SK-N-SH treated with all-trans-retinoic acid at 6 μM for 48 hours (cell line): ENCODE measurements at regions not wholly inside any gene's neighbourhood (a gene's known extent, or its start where the extent isn't known, plus 50 kb on each side); places are given as distances from the start of the nearest gene placed in this dataset.

Source experiments
- ATAC-seq: fragments of 200-7000 bp; cut with Tn5 transposase; 3 replicates; pipeline ENCODE4 v1.9.1; 2020; ENCODE audit warnings: mild to moderate bottlenecking, moderate library complexity
- ARNTL ChIP-seq: fragments of 450-650 bp; formaldehyde crosslinking; IDR thresholded peaks from 2 replicates; pipeline ENCODE4 v1.5.0; 2020; ENCODE audit warnings: low read depth, mild to moderate bottlenecking, moderate library complexity, borderline replicate concordance
- CSDC2 ChIP-seq: fragments of 250-450 bp; sonication (Bioruptor Pico); IDR thresholded peaks from 2 replicates; pipeline ENCODE4 v1.5.0; 2020; ENCODE audit warnings: mild to moderate bottlenecking, moderate library complexity
- ESRRG ChIP-seq: fragments of 250-450 bp; sonication (Bioruptor Pico); IDR thresholded peaks from 2 replicates; pipeline ENCODE4 v1.6.1; 2021; ENCODE audit warnings: mild to moderate bottlenecking
- ISL1 ChIP-seq: fragments of 250-450 bp; sonication (Bioruptor Pico); IDR thresholded peaks from 2 replicates; pipeline ENCODE4 v2.1.2; 2022; ENCODE audit warnings: mild to moderate bottlenecking, moderate library complexity
- OSR1 ChIP-seq: fragments of 250-450 bp; sonication (Bioruptor Pico); IDR thresholded peaks from 2 replicates; pipeline ENCODE4 v1.8.0; 2022; ENCODE audit warnings: moderate library complexity, mild to moderate bottlenecking, inconsistent platforms
- PPARA ChIP-seq: fragments of 250-450 bp; sonication (Bioruptor Pico); IDR thresholded peaks from 2 replicates; pipeline ENCODE4 v1.5.0; 2020; ENCODE audit warnings: mild to moderate bottlenecking, borderline replicate concordance
- SNAI2 ChIP-seq: fragments of 250-450 bp; sonication (Bioruptor Pico); IDR thresholded peaks from 2 replicates; pipeline ENCODE4 v1.5.0; 2020; ENCODE audit warnings: mild to moderate bottlenecking, moderate library complexity
- TCF4 ChIP-seq: fragments of 250-450 bp; sonication (Bioruptor Pico); IDR thresholded peaks from 2 replicates; pipeline ENCODE4 v1.8.0; 2021; ENCODE audit warnings: mild to moderate bottlenecking, moderate library complexity, borderline replicate concordance
- ZC3H10 ChIP-seq: fragments of 250-450 bp; sonication (Bioruptor Pico); IDR thresholded peaks from 2 replicates; pipeline ENCODE4 v1.5.1; 2021; ENCODE audit warnings: mild to moderate bottlenecking, moderate library complexity
- ZFP3 ChIP-seq: fragments of 250-450 bp; sonication (Bioruptor Pico); IDR thresholded peaks from 2 replicates; pipeline ENCODE4 v1.5.0; 2020; ENCODE audit warnings: mild to moderate bottlenecking, moderate library complexity
- ZFP30 ChIP-seq: fragments of 450-650 bp; formaldehyde crosslinking; IDR thresholded peaks from 2 replicates; pipeline ENCODE4 v1.5.0; 2022; ENCODE audit warnings: mild to moderate bottlenecking, moderate library complexity
- ZNF565 ChIP-seq: fragments of 450-650 bp; formaldehyde crosslinking; conservative IDR thresholded peaks from 2 replicates; pipeline ENCODE4 v1.5.0; 2020; ENCODE audit warnings: low read depth, mild to moderate bottlenecking, moderate library complexity
- ZNF70 ChIP-seq: fragments of 450-650 bp; formaldehyde crosslinking; IDR thresholded peaks from 2 replicates; pipeline ENCODE4 v1.5.0; 2020; ENCODE audit warnings: mild to moderate bottlenecking, moderate library complexity
- ZNF8 ChIP-seq: fragments of 450-650 bp; formaldehyde crosslinking; IDR thresholded peaks from 2 replicates; pipeline ENCODE4 v1.5.0; 2020; ENCODE audit warnings: mild to moderate bottlenecking, moderate library complexity
- TF ChIP-seq, protein P1 (sequence below): fragments of 250-450 bp; sonication (Bioruptor Pico); IDR thresholded peaks from 2 replicates; pipeline ENCODE4 v1.5.1; 2021; ENCODE audit warnings: mild to moderate bottlenecking, moderate library complexity
- TF ChIP-seq, protein P2 (sequence below): fragments of 250-450 bp; sonication (Bioruptor Pico); IDR thresholded peaks from 2 replicates; pipeline ENCODE4 v1.5.1; 2020; ENCODE audit warnings: low read depth, mild to moderate bottlenecking, moderate library complexity
- TF ChIP-seq, protein P3 (sequence below): fragments of 250-450 bp; sonication (Bioruptor Pico); IDR thresholded peaks from 2 replicates; pipeline ENCODE4 v1.8.0; 2020; ENCODE audit warnings: mild to moderate bottlenecking, moderate library complexity, borderline replicate concordance
- TF ChIP-seq, protein P4 (sequence below): fragments of 250-450 bp; sonication (Bioruptor Pico); IDR thresholded peaks from 2 replicates; pipeline ENCODE4 v1.5.0; 2020; ENCODE audit warnings: mild to moderate bottlenecking, moderate library complexity
- TF ChIP-seq, protein P5 (sequence below): fragments of 250-450 bp; sonication (Bioruptor Pico); IDR thresholded peaks from 2 replicates; pipeline ENCODE4 v1.8.0; 2021; ENCODE audit warnings: low read depth, mild to moderate bottlenecking, moderate library complexity, borderline replicate concordance

DNA sequence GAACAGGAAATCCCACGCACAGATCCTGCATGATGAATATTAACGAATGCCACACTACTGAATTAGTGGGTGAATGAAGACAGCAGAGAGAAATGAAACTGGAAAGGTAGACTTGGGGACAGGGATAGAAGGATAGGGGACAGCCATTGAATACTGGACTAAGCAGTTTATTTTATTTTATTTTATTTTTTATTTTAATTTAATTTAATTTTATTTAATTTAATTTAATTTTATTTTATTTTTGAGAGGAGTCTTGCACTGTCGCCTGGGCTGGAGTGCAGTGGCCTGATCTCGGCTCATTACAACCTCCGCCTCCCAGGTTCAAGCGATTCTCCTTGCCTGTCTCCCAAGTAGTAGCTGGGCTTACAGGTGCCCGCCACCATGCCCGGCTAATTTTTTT, 385.2 kb downstream of the GPAT3 start:
- no peak for ATAC-seq

DNA sequence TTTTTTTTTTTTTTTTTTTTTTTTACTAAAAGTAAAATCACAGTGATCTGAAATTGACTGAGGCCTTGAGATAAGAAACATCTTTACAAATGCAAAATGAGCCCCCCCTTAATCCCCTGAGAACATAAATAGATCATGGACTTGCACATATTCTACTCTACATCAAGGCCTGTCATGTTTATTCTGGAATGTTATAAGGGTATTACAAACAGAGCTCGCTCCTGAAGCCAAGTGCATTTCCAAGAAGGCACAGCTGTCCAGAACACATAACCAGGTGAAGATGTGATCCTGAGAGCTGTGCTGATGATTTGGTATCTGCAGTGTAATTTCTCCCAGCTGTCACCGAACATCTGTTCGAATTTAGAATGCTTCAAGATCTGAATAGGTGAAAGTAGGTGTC, 384.5 kb downstream of the GPAT3 start:
- ATAC-seq: no peak
- no peak for TF ChIP-seq ESRRG (CRISPR knock-in tag)

More for the DNA sequence above, 385.2 kb downstream of the GPAT3 start:
- TF ChIP-seq OSR1 (no peak), ZFP30 (CRISPR knock-in tag) (no peak), ZNF70 (CRISPR knock-in tag) (no peak), TCF4 (CRISPR knock-in tag) (no peak)
- TF ChIP-seq, protein P1, sequence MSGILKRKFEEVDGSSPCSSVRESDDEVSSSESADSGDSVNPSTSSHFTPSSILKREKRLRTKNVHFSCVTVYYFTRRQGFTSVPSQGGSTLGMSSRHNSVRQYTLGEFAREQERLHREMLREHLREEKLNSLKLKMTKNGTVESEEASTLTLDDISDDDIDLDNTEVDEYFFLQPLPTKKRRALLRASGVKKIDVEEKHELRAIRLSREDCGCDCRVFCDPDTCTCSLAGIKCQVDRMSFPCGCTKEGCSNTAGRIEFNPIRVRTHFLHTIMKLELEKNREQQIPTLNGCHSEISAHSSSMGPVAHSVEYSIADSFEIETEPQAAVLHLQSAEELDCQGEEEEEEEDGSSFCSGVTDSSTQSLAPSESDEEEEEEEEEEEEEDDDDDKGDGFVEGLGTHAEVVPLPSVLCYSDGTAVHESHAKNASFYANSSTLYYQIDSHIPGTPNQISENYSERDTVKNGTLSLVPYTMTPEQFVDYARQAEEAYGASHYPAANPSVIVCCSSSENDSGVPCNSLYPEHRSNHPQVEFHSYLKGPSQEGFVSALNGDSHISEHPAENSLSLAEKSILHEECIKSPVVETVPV (CRISPR knock-in tag): no peak

DNA sequence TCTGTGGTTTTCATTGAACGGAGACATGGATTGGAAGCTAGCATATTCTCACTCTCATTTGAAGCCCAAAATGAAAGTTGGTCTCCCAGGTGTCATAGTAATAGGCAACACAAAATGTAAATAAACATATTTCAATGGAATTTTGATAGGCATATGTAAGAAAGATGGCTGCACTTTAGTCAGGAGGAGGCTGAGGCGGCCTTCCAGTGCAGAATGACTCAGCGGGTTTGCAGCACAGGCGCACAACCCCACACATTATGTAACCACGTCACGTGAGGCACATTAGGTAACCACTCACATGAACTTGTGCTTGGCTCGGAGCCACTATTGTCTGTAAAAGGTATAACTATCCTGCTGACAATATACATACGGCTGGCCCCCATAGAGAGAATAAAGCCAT, 381.7 kb downstream of the GPAT3 start:
- ATAC-seq: no peak
- TF ChIP-seq SNAI2 (no peak), TCF4 (CRISPR knock-in tag) (no peak)

DNA sequence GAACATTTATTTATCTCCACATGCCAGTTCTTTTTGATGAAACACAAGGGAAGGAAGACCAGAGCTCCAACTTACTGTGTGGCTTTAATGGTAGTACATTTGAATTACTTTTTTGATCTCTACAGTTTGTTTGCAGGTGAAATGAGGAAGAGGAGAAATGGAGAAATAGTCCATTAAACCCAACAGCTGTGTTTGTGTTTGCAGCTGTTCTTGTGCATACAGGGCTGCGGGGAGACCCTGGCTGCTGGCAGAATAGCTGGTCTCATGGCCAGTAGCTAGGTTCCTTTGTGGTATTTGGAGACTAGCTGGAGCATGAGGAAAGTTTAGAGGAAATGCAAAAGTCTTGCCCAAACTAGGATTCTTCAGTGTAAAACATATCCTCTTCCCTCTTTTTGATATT, 374.8 kb downstream of the GPAT3 start:
- TF ChIP-seq, protein P2, sequence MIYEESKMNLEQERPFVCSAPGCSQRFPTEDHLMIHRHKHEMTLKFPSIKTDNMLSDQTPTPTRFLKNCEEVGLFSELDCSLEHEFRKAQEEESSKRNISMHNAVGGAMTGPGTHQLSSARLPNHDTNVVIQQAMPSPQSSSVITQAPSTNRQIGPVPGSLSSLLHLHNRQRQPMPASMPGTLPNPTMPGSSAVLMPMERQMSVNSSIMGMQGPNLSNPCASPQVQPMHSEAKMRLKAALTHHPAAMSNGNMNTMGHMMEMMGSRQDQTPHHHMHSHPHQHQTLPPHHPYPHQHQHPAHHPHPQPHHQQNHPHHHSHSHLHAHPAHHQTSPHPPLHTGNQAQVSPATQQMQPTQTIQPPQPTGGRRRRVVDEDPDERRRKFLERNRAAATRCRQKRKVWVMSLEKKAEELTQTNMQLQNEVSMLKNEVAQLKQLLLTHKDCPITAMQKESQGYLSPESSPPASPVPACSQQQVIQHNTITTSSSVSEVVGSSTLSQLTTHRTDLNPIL (CRISPR knock-in tag): no peak
- TF ChIP-seq ESRRG (CRISPR knock-in tag) (no peak), PPARA (CRISPR knock-in tag) (no peak), ISL1 (CRISPR knock-in tag) (no peak), ZFP3 (no peak), OSR1 (no peak), ZNF8 (CRISPR knock-in tag) (no peak), CSDC2 (CRISPR knock-in tag) (no peak), ZFP30 (CRISPR knock-in tag) (no peak), ZC3H10 (CRISPR knock-in tag) (no peak), ARNTL (CRISPR knock-in tag) (no peak)
- TF ChIP-seq, protein P3, sequence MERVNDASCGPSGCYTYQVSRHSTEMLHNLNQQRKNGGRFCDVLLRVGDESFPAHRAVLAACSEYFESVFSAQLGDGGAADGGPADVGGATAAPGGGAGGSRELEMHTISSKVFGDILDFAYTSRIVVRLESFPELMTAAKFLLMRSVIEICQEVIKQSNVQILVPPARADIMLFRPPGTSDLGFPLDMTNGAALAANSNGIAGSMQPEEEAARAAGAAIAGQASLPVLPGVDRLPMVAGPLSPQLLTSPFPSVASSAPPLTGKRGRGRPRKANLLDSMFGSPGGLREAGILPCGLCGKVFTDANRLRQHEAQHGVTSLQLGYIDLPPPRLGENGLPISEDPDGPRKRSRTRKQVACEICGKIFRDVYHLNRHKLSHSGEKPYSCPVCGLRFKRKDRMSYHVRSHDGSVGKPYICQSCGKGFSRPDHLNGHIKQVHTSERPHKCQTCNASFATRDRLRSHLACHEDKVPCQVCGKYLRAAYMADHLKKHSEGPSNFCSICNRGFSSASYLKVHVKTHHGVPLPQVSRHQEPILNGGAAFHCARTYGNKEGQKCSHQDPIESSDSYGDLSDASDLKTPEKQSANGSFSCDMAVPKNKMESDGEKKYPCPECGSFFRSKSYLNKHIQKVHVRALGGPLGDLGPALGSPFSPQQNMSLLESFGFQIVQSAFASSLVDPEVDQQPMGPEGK (CRISPR knock-in tag): no peak
- TF ChIP-seq, protein P4, sequence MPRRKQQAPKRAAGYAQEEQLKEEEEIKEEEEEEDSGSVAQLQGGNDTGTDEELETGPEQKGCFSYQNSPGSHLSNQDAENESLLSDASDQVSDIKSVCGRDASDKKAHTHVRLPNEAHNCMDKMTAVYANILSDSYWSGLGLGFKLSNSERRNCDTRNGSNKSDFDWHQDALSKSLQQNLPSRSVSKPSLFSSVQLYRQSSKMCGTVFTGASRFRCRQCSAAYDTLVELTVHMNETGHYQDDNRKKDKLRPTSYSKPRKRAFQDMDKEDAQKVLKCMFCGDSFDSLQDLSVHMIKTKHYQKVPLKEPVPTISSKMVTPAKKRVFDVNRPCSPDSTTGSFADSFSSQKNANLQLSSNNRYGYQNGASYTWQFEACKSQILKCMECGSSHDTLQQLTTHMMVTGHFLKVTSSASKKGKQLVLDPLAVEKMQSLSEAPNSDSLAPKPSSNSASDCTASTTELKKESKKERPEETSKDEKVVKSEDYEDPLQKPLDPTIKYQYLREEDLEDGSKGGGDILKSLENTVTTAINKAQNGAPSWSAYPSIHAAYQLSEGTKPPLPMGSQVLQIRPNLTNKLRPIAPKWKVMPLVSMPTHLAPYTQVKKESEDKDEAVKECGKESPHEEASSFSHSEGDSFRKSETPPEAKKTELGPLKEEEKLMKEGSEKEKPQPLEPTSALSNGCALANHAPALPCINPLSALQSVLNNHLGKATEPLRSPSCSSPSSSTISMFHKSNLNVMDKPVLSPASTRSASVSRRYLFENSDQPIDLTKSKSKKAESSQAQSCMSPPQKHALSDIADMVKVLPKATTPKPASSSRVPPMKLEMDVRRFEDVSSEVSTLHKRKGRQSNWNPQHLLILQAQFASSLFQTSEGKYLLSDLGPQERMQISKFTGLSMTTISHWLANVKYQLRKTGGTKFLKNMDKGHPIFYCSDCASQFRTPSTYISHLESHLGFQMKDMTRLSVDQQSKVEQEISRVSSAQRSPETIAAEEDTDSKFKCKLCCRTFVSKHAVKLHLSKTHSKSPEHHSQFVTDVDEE (CRISPR knock-in tag): no peak
- no peak for ATAC-seq

DNA sequence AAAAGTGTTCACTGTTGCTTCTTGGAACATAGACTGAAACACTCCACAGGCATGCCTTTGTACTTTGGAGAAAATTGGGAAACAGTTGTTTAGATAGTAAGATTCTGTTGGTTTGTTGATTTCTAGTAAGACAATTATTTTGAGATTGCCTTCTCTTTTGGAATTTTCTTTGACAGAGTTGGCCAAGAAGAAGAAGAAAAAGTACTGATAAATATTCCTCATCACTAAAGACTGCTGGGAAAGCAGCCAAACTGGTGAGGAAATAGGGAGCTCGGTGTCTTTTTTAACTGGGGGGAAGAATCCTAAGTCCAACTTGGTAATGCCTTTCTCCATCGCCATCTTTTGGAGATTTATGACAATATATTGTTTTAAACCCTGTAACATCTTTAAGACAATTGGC, 370.7 kb downstream of the GPAT3 start:
- TF ChIP-seq ZNF565 (CRISPR knock-in tag): no peak
- no peak for TF ChIP-seq ZFP3
- TF ChIP-seq ESRRG (CRISPR knock-in tag): no peak
- TF ChIP-seq, protein P5, sequence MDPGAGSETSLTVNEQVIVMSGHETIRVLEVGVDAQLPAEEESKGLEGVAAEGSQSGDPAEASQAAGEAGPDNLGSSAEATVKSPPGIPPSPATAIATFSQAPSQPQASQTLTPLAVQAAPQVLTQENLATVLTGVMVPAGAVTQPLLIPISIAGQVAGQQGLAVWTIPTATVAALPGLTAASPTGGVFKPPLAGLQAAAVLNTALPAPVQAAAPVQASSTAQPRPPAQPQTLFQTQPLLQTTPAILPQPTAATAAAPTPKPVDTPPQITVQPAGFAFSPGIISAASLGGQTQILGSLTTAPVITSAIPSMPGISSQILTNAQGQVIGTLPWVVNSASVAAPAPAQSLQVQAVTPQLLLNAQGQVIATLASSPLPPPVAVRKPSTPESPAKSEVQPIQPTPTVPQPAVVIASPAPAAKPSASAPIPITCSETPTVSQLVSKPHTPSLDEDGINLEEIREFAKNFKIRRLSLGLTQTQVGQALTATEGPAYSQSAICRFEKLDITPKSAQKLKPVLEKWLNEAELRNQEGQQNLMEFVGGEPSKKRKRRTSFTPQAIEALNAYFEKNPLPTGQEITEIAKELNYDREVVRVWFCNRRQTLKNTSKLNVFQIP (CRISPR knock-in tag): no peak
- TF ChIP-seq SNAI2: no peak
- TF ChIP-seq ISL1 (CRISPR knock-in tag): no peak
- TF ChIP-seq ZC3H10 (CRISPR knock-in tag): no peak
- TF ChIP-seq, protein P4 (CRISPR knock-in tag): no peak
- TF ChIP-seq CSDC2 (CRISPR knock-in tag): no peak
- no peak for TF ChIP-seq PPARA (CRISPR knock-in tag)
- no peak for TF ChIP-seq ZNF70 (CRISPR knock-in tag)
- TF ChIP-seq, protein P3 (CRISPR knock-in tag): no peak
- no peak for ATAC-seq
